Mesenchymal stem cell (in vitro differentiated cells and primary cell): ENCODE measurements at regions not wholly inside any gene's neighbourhood (a gene's known extent, or its start where the extent isn't known, plus 50 kb on each side); places are given as distances from the start of the nearest gene placed in this dataset.

Experiments
- DNase-seq: peaks from one replicate; pipeline ENCODE4 v3.0.0-alpha.2; 2013
- H2AFZ ChIP-seq: one replicate; pipeline ENCODE4 v1.6.1; 2013; ENCODE audit warnings: low read depth, mild to moderate bottlenecking, control low read depth, inconsistent platforms, low read length, moderate library complexity
- H2AK5ac ChIP-seq: 2 replicates; pipeline ENCODE4 v1.6.1; 2013; ENCODE audit warnings: low read length, moderate library complexity, mild to moderate bottlenecking, inconsistent platforms; ENCODE audit not compliant: severe bottlenecking
- H2BK120ac ChIP-seq: one replicate; pipeline ENCODE4 v1.6.1; 2013; ENCODE audit warnings: low read depth, mild to moderate bottlenecking, inconsistent platforms, low read length, moderate library complexity
- H2BK12ac ChIP-seq, 2 experiments: one replicate each; pipeline ENCODE4 v1.6.1; 2013; ENCODE audit warnings: inconsistent platforms in 2 of 2, low read length in 2 of 2, mild to moderate bottlenecking in 2 of 2, moderate library complexity in 2 of 2, control low read depth in 1 of 2
- H2BK15ac ChIP-seq: one replicate; pipeline ENCODE4 v1.6.1; 2013; ENCODE audit warnings: mild to moderate bottlenecking, low read depth, inconsistent platforms; ENCODE audit not compliant: poor library complexity, severe bottlenecking
- H2BK5ac ChIP-seq: 2 replicates; pipeline ENCODE4 v1.6.1; 2013; ENCODE audit warnings: low read depth, mild to moderate bottlenecking, low read length, control low read depth, inconsistent platforms; ENCODE audit not compliant: poor library complexity, severe bottlenecking
- H3K14ac ChIP-seq, 2 experiments: one replicate each; pipeline ENCODE4 v1.6.1; 2013; ENCODE audit warnings: inconsistent platforms in 2 of 2, low read length in 2 of 2, control low read depth in 1 of 2, mild to moderate bottlenecking in 1 of 2, moderate library complexity in 1 of 2
- H3K18ac ChIP-seq, 2 experiments: one replicate each; pipeline ENCODE4 v1.6.1; 2013; ENCODE audit warnings: inconsistent platforms in 2 of 2, low read length in 2 of 2, control low read depth in 1 of 2, low read depth in 1 of 2, mild to moderate bottlenecking in 1 of 2
- H3K23ac ChIP-seq, 2 experiments: one replicate each; pipeline ENCODE4 v1.6.1; 2013; ENCODE audit warnings: inconsistent platforms in 2 of 2, low read length in 2 of 2, mild to moderate bottlenecking in 2 of 2, moderate library complexity in 2 of 2, control low read depth in 1 of 2
- H3K27ac ChIP-seq: 2 replicates; pipeline ENCODE4 v1.5.1; 2013; ENCODE audit warnings: mild to moderate bottlenecking, moderate library complexity, low read length, control low read depth, inconsistent platforms; ENCODE audit not compliant: poor library complexity, severe bottlenecking
- H3K27me3 ChIP-seq, 2 experiments: 2 replicates each; pipeline versions ENCODE4 v1.6.1 to v1.7.0; 2013; ENCODE audit warnings: low read length in 2 of 2, mild to moderate bottlenecking in 2 of 2, moderate library complexity in 2 of 2, control low read depth in 1 of 2, inconsistent platforms in 1 of 2; ENCODE audit not compliant: control insufficient read depth in 1 of 2, insufficient read depth in 1 of 2
- H3K36me3 ChIP-seq, 2 experiments: 2 replicates each; pipeline versions ENCODE4 v1.6.1 to v1.7.0; 2013; ENCODE audit warnings: low read length in 2 of 2, control low read depth in 1 of 2, inconsistent platforms in 1 of 2, low read depth in 1 of 2, mild to moderate bottlenecking in 1 of 2; ENCODE audit not compliant: insufficient read depth in 2 of 2, control insufficient read depth in 1 of 2
- H3K4ac ChIP-seq, 2 experiments: one replicate each; pipeline ENCODE4 v1.6.1; 2013; ENCODE audit warnings: inconsistent platforms in 2 of 2, low read length in 2 of 2, mild to moderate bottlenecking in 2 of 2, moderate library complexity in 2 of 2, control low read depth in 1 of 2, low read depth in 1 of 2
- H3K4me1 ChIP-seq: 2 replicates; pipeline ENCODE4 v1.6.1; 2013; ENCODE audit warnings: low read depth, low read length, control low read depth; ENCODE audit not compliant: control insufficient read depth, insufficient read depth
- H3K4me2 ChIP-seq: 2 replicates; pipeline ENCODE4 v1.6.1; 2013; ENCODE audit warnings: low read length, mild to moderate bottlenecking, inconsistent platforms; ENCODE audit not compliant: poor library complexity, severe bottlenecking
- H3K4me3 ChIP-seq, 2 experiments: 2 replicates each; pipeline versions ENCODE4 v1.5.1 to v1.7.0; 2013; ENCODE audit warnings: low read length in 2 of 2, mild to moderate bottlenecking in 2 of 2, control low read depth in 1 of 2, low read depth in 1 of 2; ENCODE audit not compliant: insufficient read depth in 1 of 2
- H3K79me1 ChIP-seq: replicated peaks from 2 replicates; pipeline ENCODE4 v1.6.1; 2013; ENCODE audit warnings: mild to moderate bottlenecking, control low read depth, low read length, inconsistent platforms; ENCODE audit not compliant: poor library complexity, severe bottlenecking
- H3K9ac ChIP-seq: 2 replicates; pipeline ENCODE4 v1.7.0; 2013; ENCODE audit warnings: mild to moderate bottlenecking, low read length, moderate library complexity
- H3K9me3 ChIP-seq: 2 replicates; pipeline ENCODE4 v1.7.0; 2013; ENCODE audit warnings: mild to moderate bottlenecking, low read length; ENCODE audit not compliant: control insufficient read depth
- H4K8ac ChIP-seq: one replicate; pipeline ENCODE4 v1.6.1; 2013; ENCODE audit warnings: inconsistent platforms, mild to moderate bottlenecking, low read length, moderate library complexity
- H4K91ac ChIP-seq: one replicate; pipeline ENCODE4 v1.6.1; 2013; ENCODE audit warnings: mild to moderate bottlenecking, low read length, inconsistent platforms
- WGBS: methylation state at CpG from one replicate; pipeline ENCODE4 v1.1.7; 2013; ENCODE audit warnings: mixed read lengths; 5-methylcytosine and 5-hydroxymethylcytosine counted together

- no peak overlapping the region for H3K4me2 ChIP-seq
- H3K18ac ChIP-seq = no peak overlapping the region
- no peak overlapping the region for H2BK12ac ChIP-seq
- H3K27me3 ChIP-seq = peaks cover 12 to 40% of the 10 kb centered on the region in 2 experiments
- H2AK5ac ChIP-seq = no peak overlapping the region
- H3K23ac ChIP-seq = no peak overlapping the region
- no peak overlapping the region for H3K14ac ChIP-seq
- H3K27ac ChIP-seq = no peak overlapping the region
- no peak overlapping the region for H4K91ac ChIP-seq
- H3K4ac ChIP-seq = no peak overlapping the region
- H4K8ac ChIP-seq = no peak overlapping the region
- no peaks in the 10 kb centered on the region for H3K36me3 ChIP-seq
- DNase-seq = no peak
- H3K9me3 ChIP-seq = no peaks in the 10 kb centered on the region
- H2BK120ac ChIP-seq = no peak overlapping the region
- H3K4me1 ChIP-seq = no peaks in the 10 kb centered on the region
- no peak overlapping the region for H2BK5ac ChIP-seq
- no peaks in the 10 kb centered on the region for H3K79me1 ChIP-seq
- H2AFZ ChIP-seq = no peak overlapping the region
- WGBS = 100% methylated on average over 2 of the region's 5 CpGs
- H3K9ac ChIP-seq = no peak overlapping the region
- no peak overlapping the region for H2BK15ac ChIP-seq
- no peak overlapping the region for H3K4me3 ChIP-seq
These were observed 52.7 kb upstream of the CNEP1R1 start for GRCh38 chr16:49972280-49972679.

GRCh38 chr16:49972961-49973360, 52.1 kb upstream of the CNEP1R1 start:
- Histone ChIP-seq H3K9me3 (peaks cover 3% of the 10 kb centered on the region), H2BK120ac (no peak overlapping the region)
- 79% methylated on average over 9 of the region's 9 CpGs for WGBS

More at GRCh38 chr16:49972961-49973360, 52.1 kb upstream of the CNEP1R1 start:
- Histone ChIP-seq H3K4me3 (no peak overlapping the region), H2BK15ac (no peak overlapping the region), H4K8ac (no peak overlapping the region), H3K14ac (no peak overlapping the region), H3K36me3 (no peaks in the 10 kb centered on the region), H3K23ac (no peak overlapping the region), H2BK12ac (no peak overlapping the region), H3K27me3 (peaks cover 12 to 34% of the 10 kb centered on the region in 2 experiments), H3K4ac (no peak overlapping the region), H3K79me1 (no peaks in the 10 kb centered on the region), H3K18ac (no peak overlapping the region), H4K91ac (no peak overlapping the region), H2BK5ac (no peak overlapping the region), H3K9ac (no peak overlapping the region), H2AK5ac (no peak overlapping the region), H2AFZ (no peak overlapping the region), H3K4me2 (no peak overlapping the region), H3K27ac (no peak overlapping the region), H3K4me1 (no peaks in the 10 kb centered on the region)
- no peak for DNase-seq
